T-helper 1 cell (primary cell): ENCODE measurements at regions not wholly inside any gene's neighbourhood (a gene's known extent, or its start where the extent isn't known, plus 50 kb on each side); places are given as distances from the start of the nearest gene placed in this dataset.

Source experiments
- DNase-seq, 5 donors: peaks; one replicate each; pipeline ENCODE4 v3.0.0-alpha.2; 2012 to 2020

GRCh38 chr3:963255-963654 is 129.6 kb upstream of the CNTN6 start:
- DNase-seq: no peak

- no peak for DNase-seq
These were observed 129.1 kb upstream of the CNTN6 start for GRCh38 chr3:963755-964154.

GRCh38 chr3:965826-966225 is 127.0 kb upstream of the CNTN6 start:
- no peak for DNase-seq

GRCh38 chr3:966341-966740 is 126.5 kb upstream of the CNTN6 start:
- no peak for DNase-seq

- no peak for DNase-seq
These were observed 119.5 kb upstream of the CNTN6 start for GRCh38 chr3:973340-973739.

GRCh38 chr3:976006-976405 is 116.8 kb upstream of the CNTN6 start:
- DNase-seq: no peak

GRCh38 chr3:981156-981555 is 111.7 kb upstream of the CNTN6 start:
- no peak for DNase-seq

GRCh38 chr3:988785-989184 is 104.0 kb upstream of the CNTN6 start:
- DNase-seq: no peak

- DNase-seq: no peak
These were observed 100.0 kb upstream of the CNTN6 start for GRCh38 chr3:992871-993270.

- no peak for DNase-seq
These were observed 90.8 kb upstream of the CNTN6 start for GRCh38 chr3:1002010-1002409.

GRCh38 chr3:1007866-1008265 is 85.0 kb upstream of the CNTN6 start:
- DNase-seq: no peak

- no peak for DNase-seq
These were observed 82.6 kb upstream of the CNTN6 start for GRCh38 chr3:1010228-1010627.

- no peak for DNase-seq
These were observed 77.0 kb upstream of the CNTN6 start for GRCh38 chr3:1015826-1016225.

- no peak for DNase-seq
These were observed 75.0 kb upstream of the CNTN6 start for GRCh38 chr3:1017870-1018269.

- no peak for DNase-seq
These were observed 73.7 kb upstream of the CNTN6 start for GRCh38 chr3:1019157-1019556.

- DNase-seq: no peak
These were observed 66.4 kb upstream of the CNTN6 start for GRCh38 chr3:1026395-1026794.

GRCh38 chr3:1036207-1036826 is 56.5 kb upstream of the CNTN6 start:
- DNase-seq: no peak

GRCh38 chr3:1037631-1038030 is 55.2 kb upstream of the CNTN6 start:
- no peak for DNase-seq
